ENCODE measurements at regions not wholly inside any gene's neighbourhood (a gene's known extent, or its start where the extent isn't known, plus 50 kb on each side); places are given as distances from the start of the nearest gene placed in this dataset.

DNA sequence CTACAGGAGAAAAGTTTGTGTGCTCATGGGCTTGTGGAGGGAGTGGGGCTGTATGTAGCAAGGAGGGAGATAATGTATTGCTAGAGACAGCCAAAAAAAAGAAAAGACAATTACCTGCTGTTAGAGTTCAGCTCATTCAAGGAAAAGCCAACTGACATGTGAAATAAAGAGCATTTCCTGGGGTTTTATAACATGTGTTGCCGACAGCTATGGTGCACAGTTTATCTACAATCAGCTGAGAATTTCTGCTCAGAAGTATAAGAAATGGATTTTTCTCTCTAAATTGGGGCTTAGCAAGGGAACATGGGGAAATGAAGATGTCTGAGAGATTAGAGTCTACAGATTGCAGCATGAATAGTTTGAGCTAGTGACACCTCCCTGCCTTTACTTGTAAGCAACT lies 674.1 kb downstream of the SUCLG1 start:
- Mint-ChIP-seq H3K4me3 (no peak overlapping the region), H3K27ac (no peak overlapping the region), H3K36me3 (no peaks in the 10 kb centered on the region), H3K27me3 (peaks cover 2% of the 10 kb centered on the region), H3K9me3 (no peaks in the 10 kb centered on the region), H3K4me1 (ENCODE audit: unreplicated experiment) (no peaks in the 10 kb centered on the region)
- DNase-seq (ENCODE audit: extremely low spot score, unreplicated experiment), result no peak
- TF ChIP-seq, protein P1, sequence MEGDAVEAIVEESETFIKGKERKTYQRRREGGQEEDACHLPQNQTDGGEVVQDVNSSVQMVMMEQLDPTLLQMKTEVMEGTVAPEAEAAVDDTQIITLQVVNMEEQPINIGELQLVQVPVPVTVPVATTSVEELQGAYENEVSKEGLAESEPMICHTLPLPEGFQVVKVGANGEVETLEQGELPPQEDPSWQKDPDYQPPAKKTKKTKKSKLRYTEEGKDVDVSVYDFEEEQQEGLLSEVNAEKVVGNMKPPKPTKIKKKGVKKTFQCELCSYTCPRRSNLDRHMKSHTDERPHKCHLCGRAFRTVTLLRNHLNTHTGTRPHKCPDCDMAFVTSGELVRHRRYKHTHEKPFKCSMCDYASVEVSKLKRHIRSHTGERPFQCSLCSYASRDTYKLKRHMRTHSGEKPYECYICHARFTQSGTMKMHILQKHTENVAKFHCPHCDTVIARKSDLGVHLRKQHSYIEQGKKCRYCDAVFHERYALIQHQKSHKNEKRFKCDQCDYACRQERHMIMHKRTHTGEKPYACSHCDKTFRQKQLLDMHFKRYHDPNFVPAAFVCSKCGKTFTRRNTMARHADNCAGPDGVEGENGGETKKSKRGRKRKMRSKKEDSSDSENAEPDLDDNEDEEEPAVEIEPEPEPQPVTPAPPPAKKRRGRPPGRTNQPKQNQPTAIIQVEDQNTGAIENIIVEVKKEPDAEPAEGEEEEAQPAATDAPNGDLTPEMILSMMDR (conservative IDR thresholded peaks at IDR 0.05), result no peak

DNA sequence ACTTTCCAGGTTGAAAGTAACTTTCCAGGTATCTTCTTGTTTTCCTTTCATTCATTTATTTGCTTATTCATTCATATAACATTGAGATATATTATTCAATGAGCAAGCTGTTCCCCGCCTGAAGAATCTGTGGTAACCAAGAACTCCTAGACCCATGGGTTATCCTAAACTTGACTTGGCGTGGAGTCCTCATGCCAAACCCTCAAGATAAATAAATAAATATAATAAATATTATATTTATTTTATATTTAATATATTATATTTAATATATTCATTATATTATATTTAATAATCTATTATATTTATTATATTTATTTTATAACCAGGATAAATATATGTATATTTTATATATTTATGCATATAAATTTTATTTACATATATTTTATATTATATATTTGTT lies 674.8 kb downstream of the SUCLG1 start:
- Mint-ChIP-seq H3K4me3 (no peak overlapping the region), H3K36me3 (no peaks in the 10 kb centered on the region), H3K4me1 (ENCODE audit: unreplicated experiment) (no peaks in the 10 kb centered on the region), H3K27me3 (no peaks in the 10 kb centered on the region), H3K9me3 (no peaks in the 10 kb centered on the region), H3K27ac (no peak overlapping the region)
- DNase-seq (ENCODE audit: extremely low spot score, unreplicated experiment), result no peak
- TF ChIP-seq, protein P1 (conservative IDR thresholded peaks at IDR 0.05), result no peak

DNA sequence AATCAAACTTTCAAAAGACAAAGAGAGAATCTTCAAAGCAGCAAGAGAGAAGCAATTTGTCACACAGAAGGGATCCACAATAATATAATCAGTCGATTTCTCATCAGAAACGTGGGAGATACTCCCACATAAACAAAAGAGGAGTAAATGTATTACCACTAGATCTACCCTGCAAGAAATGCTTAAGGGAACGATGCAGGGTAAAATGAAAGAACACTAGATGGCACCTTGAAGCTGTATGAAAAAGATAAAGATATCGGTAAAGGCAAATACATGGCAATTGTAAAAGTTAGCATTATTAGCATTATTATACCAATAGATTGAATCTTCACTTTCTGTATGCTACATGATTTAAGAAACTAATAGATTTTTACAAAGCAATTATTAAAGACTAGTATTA lies 677.0 kb downstream of the SUCLG1 start:
- DNase-seq (ENCODE audit: extremely low spot score, unreplicated experiment), result no peak
- Mint-ChIP-seq H3K4me1 (ENCODE audit: unreplicated experiment) (no peaks in the 10 kb centered on the region), H3K9me3 (no peaks in the 10 kb centered on the region), H3K4me3 (no peak overlapping the region), H3K27ac (no peak overlapping the region), H3K27me3 (no peaks in the 10 kb centered on the region), H3K36me3 (no peaks in the 10 kb centered on the region)
- TF ChIP-seq, protein P1 (conservative IDR thresholded peaks at IDR 0.05), result no peak

DNA sequence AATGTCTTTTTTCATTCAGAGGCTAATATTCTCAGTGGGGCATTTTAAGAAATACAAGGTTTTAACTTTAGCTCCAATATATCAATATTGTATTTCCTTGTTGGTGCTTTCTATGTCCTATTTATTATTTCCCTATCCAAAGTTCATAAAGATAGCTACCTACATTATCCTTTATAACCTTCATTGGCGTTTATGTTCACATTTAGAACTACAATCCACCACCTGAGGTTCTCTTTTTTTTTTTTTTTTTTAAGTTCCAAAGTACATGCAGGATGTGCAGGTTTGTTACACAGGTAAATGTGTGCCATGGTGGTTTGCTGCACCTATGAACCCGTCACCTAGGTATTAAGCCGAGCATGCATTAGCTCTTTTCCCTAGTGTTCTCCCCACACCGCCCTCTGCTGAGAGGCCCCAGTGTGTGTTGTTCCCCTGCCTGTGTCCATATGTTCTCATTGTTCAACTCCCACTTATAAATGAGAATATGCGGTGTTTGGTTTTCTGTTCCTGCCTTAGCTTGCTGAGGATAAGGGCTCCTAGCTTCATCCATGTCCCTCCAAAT lies 694.6 kb downstream of the SUCLG1 start:
- H3K9me3 Mint-ChIP-seq, result peaks cover 9% of the 10 kb centered on the region
- no peaks in the 10 kb centered on the region for H3K36me3 Mint-ChIP-seq
- no peak overlapping the region for H3K27ac Mint-ChIP-seq
- DNase-seq (ENCODE audit: extremely low spot score, unreplicated experiment), result no peak
- H3K4me3 Mint-ChIP-seq, result no peak overlapping the region
- TF ChIP-seq, protein P1 (conservative IDR thresholded peaks at IDR 0.05), result no peak
- H3K4me1 Mint-ChIP-seq (ENCODE audit: unreplicated experiment), result no peaks in the 10 kb centered on the region
- no peaks in the 10 kb centered on the region for H3K27me3 Mint-ChIP-seq

DNA sequence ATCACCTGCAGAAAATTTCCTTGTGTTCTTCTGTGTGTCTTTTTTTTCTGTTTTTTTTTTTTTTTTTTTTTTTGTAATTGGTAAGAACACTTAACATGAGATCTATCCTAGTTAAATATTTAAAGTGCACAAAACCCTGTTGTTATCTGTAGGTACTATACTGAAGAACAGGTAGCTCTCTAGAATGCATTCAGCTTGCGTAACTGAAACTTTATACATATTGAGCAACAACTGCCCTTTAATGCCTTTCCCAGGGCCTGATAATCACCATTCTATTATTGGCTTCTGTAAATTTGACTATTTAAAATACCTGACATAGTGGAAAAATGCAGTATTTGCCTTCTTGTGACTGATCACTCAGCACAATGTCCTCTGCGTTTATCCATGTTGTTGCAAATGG lies 701.8 kb downstream of the SUCLG1 start:
- Mint-ChIP-seq H3K36me3 (no peaks in the 10 kb centered on the region), H3K4me3 (no peak overlapping the region), H3K27ac (no peak overlapping the region), H3K4me1 (ENCODE audit: unreplicated experiment) (no peaks in the 10 kb centered on the region), H3K27me3 (peaks cover 3% of the 10 kb centered on the region), H3K9me3 (peaks cover 11% of the 10 kb centered on the region)
- TF ChIP-seq, protein P1 (conservative IDR thresholded peaks at IDR 0.05), result no peak
- DNase-seq (ENCODE audit: extremely low spot score, unreplicated experiment), result no peak

DNA sequence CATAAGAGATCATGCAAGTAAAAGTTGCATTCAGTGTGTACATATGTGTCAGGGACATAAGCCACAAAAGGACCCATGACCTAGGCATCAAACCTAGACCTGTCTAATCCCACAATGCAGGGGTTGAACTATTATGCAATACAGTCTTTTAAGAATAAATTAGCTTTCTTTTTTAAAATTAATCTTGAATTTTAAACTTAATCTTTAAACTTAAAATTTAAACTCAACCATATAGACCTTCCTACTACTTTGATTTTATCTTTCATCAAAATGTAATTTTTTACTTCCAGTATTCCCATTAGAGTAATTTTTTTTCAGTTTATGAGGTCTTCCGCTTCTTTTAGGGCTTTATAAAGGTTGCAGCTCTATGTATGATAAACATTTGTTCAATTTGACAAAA lies 702.9 kb downstream of the SUCLG1 start:
- DNase-seq (ENCODE audit: extremely low spot score, unreplicated experiment), result no peak
- Mint-ChIP-seq H3K27ac (no peak overlapping the region), H3K27me3 (peaks cover 3% of the 10 kb centered on the region), H3K4me3 (no peak overlapping the region), H3K9me3 (peaks cover 11% of the 10 kb centered on the region), H3K4me1 (ENCODE audit: unreplicated experiment) (no peaks in the 10 kb centered on the region), H3K36me3 (no peaks in the 10 kb centered on the region)
- TF ChIP-seq, protein P1 (conservative IDR thresholded peaks at IDR 0.05), result no peak
